COR-L47 (cell line): ENCODE measurements at regions not wholly inside any gene's neighbourhood (a gene's known extent, or its start where the extent isn't known, plus 50 kb on each side); places are given as distances from the start of the nearest gene placed in this dataset.
A peak's percentile ranks its signal among the peaks of the same experiment; 100 is the strongest.
"Not testable (repeated sequence)": the region's sequence is repeated elsewhere in the genome, so short reads cannot be mapped to it uniquely, and the experiment has no call there.

Experiments
- DNase-seq: peaks from one replicate; lab custom pipeline; 2025; lab: John Stamatoyannopoulos, UW

- DNase-seq = peak; percentile 42
Observed at GRCh38 chr2:204143216-204144014, 206.9 kb downstream of the ICOS start.

DNA sequence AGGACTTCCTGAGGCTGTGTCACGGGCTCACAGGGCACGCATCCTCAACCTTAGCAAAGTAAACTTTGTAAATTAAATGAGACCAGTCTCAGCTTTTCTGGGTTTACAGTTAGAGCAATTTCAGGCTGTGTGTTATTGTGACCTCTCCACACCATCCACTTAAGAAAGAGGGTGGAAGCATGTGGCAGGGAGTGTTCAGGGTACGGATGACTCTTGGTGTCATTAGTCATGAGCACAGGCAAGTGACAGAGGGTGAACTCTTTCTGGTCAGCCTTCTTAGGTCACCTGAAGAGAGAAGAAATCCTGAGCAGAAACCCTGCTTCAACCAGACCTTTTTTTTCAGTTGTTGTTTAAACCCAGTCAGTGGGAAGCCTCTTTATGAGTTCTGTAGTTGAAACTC lies 207.9 kb downstream of the ICOS start:
- DNase-seq = no peak

GRCh38 chr2:204145263-204145751 lies 208.7 kb downstream of the ICOS start:
- DNase-seq = peak; percentile 74

DNA sequence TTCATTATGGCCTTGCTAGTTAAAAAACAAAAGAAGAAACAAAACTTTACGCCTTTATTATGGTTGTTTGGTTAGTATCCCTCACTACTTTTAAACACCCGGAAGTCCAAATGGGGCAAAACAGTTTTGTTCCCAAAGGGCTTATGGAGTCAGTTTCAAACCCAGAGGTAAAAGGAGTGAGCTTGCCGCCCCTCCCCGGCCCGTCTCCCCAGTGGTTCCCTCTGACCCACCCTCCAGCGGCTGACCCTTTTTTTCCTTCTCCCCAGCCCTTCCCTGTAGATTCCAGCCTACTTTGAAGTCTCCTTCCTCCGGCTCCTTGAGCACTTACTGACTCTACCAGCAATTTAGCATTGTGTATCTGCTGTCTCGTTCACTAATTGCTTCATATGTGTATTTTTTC lies 209.2 kb downstream of the ICOS start:
- no peak for DNase-seq

DNA sequence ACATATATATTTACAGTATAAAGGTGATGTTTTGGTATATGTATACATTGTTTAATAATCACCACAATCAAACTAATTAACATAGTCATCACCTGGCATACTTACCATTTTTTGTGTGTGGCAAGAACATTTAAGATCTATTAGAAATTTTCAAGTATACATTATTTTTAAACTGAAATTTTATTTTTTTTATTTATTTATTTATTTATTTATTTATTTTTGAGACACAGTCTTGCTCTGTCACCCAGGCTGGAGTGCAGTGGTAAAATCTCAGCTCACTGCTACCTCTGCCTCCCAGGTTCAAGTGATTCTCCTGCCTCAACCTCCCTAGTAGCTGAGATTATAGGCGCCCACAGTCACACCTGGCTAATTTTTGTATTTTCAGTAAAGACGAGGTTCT lies 210.5 kb downstream of the ICOS start:
- DNase-seq = not testable (repeated sequence)

- DNase-seq = no peak
Observed at GRCh38 chr2:204150721-204151120, 214.2 kb downstream of the ICOS start.

GRCh38 chr2:204152616-204153015 lies 216.1 kb downstream of the ICOS start:
- no peak for DNase-seq

DNA sequence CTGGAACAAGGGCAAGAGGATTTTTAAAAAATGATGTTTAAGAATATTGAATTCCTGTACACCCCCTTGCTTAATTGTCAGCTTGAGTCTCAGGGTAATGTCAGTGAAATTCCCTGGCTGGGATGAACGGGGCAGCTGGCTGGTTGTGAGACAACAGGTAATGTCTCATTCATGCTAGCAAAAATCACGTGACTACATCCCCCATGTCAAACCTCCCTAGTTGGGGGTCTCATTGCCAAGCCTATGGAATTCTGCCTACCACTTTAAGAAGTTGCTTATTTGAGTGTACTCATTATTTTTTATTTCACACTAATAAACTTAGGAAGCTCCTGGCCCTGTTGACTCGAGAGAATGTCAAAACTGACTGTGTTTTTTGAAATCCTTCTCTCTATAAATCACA lies 218.3 kb downstream of the ICOS start:
- no peak for DNase-seq

DNA sequence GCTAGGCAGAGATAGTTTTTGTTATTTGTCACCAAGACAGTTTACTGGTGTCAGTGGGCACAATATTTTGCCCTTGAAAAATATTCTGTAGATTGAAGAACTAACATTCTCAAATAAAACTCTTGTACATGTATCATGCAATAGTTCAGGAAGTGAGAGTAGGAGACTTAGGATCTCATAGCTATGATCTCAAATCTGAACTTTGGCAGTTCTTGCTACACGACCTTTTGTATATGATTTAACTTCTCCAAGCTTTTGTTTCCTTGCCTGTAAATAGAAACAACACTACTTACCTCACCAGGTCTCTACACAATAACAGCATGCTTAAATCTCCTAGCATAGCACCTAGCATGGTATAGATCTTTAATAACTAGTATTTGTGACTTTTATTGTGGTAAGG lies 219.9 kb downstream of the ICOS start:
- no peak for DNase-seq

DNA sequence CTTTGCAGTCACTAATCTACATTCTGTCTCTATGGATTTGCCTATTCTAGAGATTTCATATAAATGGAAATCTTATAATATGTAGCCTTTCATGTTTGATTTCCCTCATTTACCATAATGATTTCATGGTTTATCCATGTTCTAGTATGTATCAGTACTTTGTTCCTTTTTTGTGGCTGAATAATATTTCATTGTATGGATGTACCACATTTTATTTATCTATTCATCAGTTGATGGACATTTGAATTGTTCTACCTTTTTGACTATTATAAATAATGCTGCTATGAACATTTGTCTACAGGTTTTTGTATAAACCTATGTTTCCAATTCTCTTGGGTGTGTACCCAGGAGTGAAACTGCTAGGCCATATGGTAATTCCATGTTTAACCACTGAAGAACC lies 221.1 kb downstream of the ICOS start:
- no peak for DNase-seq

DNA sequence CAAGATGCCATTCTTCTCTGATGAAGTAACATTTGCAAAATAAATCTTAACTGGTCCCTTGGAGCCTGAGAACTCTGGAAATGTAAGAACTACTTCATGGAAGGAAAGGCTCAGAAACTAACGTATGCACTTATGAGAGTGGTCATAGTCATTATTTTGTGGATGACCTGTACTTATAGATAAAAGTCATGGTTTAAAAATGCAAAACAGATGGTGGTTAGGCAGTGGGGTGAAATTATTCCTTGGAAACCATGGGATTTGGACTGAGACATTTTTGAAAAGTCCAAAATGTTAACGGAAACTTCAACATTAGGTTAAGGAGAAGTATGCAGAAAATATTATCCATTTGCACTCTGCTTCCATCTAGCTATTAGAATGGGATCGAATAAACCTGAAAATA lies 223.0 kb downstream of the ICOS start:
- no peak for DNase-seq

DNA sequence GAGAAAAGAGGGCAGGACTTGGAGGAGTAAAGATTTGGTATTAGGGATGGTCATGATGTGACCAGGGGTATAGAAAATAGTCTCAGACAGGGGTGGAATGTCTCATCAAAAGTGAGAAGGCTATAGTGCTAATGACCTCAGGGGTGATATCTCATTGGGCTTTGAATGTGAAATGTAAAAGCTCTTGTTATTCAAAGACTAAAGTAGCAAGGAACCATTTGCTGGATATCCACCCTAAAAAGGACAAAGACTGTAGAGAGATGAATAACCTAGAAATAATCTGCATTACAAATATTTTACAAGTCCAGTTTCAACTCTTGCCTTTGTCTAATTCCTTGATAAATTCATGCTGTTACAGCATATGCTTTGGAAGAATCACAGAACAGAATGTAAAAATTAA lies 224.4 kb downstream of the ICOS start:
- DNase-seq = no peak

DNA sequence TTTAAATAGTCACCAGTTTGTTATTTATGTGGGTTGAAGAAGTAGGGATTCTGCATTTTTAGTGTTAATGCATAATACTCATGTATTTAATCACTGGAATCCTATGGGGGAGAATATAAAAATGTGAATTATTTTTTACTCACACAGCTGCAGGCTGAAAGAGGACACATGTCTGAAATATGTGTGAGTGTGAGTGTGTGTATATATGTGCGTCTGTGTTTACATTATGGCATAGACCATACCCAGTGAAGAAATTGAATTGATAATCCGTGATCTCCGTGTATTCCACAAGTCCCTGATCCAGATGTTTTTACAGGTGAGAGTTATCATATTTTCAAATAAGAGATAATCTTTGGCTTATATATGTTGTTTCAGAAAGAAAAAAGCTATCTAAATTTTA lies 225.3 kb downstream of the ICOS start:
- no peak for DNase-seq

DNA sequence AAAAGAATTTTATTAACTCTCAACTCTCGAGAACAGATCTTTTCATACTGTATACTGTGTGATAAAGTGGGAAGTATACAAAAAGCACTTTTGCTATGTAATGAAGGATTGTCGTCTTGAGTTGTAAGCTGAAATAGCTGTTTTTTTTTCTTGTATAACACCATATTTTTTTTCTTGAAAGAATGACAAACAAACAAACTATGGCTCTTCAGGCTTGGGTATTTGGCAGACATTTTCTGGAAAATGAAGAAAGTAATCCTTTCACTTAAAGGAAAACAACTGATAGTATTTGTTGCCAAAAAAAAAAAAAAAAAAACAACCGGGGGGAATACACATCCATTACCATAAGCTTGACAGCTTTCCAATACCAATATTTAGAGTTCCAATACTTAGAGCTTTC lies 230.4 kb downstream of the ICOS start:
- no peak for DNase-seq

DNA sequence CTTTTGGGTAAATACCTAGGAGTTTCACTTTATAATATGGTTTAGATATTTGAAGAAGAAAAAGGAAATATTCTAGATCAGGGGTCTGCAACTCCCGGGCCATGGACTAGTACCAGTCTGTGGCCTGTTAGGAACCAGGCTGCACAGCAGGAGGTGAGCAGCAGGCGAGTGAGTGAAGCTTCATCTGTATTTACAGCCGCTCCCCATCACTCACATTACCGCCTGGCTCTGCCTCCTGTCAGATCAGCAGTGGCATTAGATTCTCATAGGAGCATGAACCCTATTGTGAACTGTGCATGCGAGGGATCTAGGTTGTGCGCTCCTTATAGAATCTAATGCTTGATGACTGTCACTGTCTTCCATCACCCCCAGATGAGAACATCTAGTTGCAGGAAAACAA lies 231.1 kb downstream of the ICOS start:
- not testable (repeated sequence) for DNase-seq

GRCh38 chr2:204170411-204170810 lies 233.8 kb downstream of the ICOS start:
- no peak for DNase-seq

- DNase-seq = no peak
Observed at GRCh38 chr2:204171432-204172144, 235.0 kb downstream of the ICOS start.

GRCh38 chr2:204172145-204172600 lies 235.6 kb downstream of the ICOS start:
- no peak for DNase-seq

DNA sequence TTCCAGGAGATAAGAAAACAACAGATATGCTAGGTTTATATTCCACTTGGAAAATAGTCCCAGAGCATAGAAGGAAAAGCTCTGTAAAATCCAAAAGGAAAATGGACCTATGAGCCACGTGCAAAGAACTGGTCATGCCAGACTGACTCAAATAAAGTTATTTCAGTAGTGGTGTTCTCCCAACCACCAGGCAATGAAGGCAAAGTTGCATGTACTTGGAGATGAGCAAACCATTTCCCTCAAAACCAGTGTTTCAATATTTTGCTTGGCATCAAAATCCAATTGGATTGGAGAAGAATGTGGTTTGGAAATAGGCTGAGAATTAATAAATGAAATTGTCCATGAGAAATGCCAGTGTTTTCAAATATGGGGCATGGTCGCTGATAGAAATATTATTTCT lies 237.5 kb downstream of the ICOS start:
- DNase-seq = no peak

DNA sequence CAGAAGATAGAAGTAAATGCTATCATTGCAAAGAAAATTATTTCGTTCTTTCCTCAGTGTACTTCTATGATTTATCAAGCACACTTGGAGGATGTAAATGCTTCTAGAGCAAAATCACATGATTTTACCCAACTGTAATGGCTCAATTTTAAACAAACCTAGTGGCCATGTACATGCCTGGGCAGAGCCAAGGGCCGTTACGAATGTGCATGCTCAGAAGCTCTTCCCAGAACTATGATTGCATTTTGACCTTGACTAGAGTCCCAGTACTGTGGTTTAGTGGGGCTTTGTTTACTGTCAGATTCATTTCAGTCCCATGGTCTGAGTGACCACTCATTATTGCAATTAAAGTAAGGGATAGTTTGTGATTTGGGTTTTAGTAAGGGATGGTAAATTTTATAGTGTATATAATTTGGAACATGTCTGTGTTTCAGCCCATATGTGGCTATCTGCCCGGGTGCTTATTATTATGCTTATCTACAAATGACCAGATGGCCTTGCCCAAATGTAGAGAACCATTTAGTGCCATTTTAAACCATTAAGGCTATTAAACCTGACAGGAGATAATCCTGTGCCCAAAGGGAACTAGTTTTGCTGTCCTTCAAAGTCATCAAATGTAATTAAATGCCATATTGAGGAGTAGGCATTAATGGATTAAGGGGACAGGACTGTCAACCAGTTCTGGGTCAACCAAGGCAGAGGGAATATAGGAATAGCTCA lies 239.1 kb downstream of the ICOS start:
- DNase-seq = no peak

DNA sequence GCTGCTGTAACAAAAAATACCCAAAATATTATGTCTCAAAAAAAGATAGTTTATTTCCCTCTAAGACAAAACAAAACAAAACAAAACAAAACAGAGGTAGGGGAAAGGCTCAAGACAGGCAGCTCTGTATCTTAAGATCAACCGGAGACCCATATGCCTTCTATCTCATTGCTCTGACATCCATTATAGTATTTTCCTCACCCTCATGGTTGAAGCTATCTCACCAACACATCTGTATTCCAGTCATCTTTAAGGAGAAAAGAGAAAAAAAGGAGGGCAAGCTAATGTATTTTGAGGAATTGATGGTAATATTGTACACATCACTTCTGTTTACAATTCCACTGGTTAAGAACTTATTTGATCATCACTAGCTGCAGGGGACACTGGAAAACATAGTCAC lies 239.7 kb downstream of the ICOS start:
- no peak for DNase-seq

DNA sequence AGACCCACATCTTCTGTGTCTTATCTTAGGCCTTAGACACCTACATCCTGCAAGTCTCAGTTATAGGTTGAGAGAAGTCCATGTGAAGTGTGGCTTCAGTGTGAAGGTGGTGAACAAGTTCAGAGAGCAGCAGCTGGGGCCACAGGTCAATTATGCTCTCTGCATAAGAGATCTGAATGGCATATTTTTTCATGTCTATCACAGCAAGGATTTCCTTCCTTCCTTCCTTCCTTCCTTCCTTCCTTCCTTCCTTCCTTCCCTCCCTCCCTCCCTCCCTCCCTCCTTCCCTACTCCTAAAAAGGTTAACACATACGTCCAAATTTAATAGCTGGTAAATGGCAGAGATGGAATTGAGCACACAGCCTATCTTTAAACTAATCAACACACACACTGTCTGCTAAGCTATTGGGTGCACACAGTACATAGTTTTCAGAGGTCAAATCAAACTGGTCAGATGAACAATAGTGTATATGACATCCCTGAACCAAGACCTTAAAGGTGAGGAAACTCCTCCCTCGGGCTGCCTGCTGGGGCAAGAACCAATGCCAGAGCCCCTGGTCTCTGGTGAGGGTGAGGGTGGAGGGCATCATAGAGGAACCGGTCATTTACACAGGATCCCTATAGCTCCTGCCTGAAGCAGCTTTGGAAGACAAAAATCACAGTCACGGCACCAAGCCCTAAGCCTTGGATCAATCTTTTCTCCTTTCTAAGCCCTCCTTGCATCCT lies 240.9 kb downstream of the ICOS start:
- DNase-seq = no peak
